Uterus (tissue), 2 donors: ENCODE measurements at regions not wholly inside any gene's neighbourhood (a gene's known extent, or its start where the extent isn't known, plus 50 kb on each side); places are given as distances from the start of the nearest gene placed in this dataset.

Experiments used
- POLR2A ChIP-seq, 2 donors: fragments of 450-650 bp; IDR thresholded peaks; one replicate each; pipeline ENCODE4 v1.6.1; 2016; ENCODE audit warnings: antibody characterized with exemption in 2 of 2, mild to moderate bottlenecking in 1 of 2, moderate library complexity in 1 of 2
- TF ChIP-seq, protein P1 (sequence below), 4 experiments: fragments of 200-600 bp in 2 of 4; fragments of 450-650 bp in 2 of 4; sonication (generic) in 2 of 4; IDR thresholded peaks; one replicate each; pipeline ENCODE4 v1.5.1; 2016 to 2019; ENCODE audit warnings: antibody characterized with exemption in 4 of 4, mild to moderate bottlenecking in 2 of 4, moderate library complexity in 1 of 4

- TF ChIP-seq POLR2A (IDR thresholded peaks at IDR 0.05): no peak
- TF ChIP-seq, protein P1, sequence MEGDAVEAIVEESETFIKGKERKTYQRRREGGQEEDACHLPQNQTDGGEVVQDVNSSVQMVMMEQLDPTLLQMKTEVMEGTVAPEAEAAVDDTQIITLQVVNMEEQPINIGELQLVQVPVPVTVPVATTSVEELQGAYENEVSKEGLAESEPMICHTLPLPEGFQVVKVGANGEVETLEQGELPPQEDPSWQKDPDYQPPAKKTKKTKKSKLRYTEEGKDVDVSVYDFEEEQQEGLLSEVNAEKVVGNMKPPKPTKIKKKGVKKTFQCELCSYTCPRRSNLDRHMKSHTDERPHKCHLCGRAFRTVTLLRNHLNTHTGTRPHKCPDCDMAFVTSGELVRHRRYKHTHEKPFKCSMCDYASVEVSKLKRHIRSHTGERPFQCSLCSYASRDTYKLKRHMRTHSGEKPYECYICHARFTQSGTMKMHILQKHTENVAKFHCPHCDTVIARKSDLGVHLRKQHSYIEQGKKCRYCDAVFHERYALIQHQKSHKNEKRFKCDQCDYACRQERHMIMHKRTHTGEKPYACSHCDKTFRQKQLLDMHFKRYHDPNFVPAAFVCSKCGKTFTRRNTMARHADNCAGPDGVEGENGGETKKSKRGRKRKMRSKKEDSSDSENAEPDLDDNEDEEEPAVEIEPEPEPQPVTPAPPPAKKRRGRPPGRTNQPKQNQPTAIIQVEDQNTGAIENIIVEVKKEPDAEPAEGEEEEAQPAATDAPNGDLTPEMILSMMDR (IDR thresholded peaks at IDR 0.05): no peak
Observed at GRCh38 chr12:67137256-67137655, 131.9 kb upstream of the CAND1 start.
